ENCODE measurements at regions not wholly inside any gene's neighbourhood (a gene's known extent, or its start where the extent isn't known, plus 50 kb on each side); places are given as distances from the start of the nearest gene placed in this dataset.

DNA sequence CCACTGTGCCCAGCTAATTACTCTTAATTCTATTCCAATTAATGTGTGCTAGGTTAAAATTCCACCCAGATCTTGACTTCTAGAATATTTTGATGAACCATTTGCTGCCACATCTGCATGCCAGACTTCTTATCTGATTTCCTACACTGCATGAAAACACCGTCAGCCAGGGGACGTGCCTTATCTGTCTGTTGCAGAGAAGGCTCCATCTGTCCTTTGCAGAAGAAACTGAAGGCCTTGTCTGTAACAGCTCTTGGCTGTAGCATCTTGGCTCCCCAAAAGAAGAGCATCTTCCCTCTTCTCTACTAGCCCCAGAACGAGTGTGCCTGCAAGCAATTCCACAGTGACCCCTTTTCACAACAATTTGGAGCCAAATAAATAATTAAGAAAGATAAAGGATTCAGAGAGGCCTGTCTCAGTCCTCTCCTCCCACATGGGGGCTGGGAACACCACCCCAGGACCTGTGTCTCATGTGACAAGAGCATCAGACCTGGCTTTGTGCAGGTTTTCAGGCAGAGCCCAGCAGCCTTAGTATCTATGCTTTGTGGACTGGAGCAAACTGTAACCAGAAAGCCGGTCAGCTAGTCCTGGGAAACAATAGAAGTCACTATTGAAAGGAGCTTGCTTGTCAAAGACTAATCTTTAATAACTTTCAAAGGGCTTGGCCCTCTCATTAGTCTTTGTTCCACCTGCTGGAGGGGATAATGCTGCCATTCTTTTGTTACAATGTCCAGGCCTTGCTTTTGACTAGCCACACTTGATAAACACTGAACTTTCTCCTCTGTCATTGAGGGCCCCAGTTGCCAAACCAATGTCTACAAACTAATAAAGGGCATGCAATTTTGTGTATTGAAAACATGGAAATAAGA lies 84.0 kb upstream of the NEUROD1 start:
- DNase-seq: no peak
- intact Hi-C loops (cut with DNase I): no loop called here

DNA sequence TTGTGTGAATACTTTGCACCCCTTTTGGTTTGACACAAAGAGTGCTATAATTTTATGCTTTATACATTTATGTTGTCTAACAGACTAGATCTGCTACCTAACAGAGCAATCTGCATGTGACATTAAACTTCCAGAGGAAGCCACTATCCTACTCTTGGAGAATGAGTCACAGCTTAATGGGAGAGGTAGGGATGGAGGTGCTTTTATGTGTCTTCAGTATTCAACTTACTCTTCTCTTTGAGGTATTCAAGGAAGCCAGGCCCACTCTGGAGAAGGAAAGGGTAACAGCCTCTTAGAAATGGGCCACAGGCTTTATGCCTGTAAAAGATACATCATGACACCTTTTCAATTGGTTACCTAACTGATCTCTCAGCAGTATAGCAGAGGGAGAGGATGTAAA lies 85.8 kb upstream of the NEUROD1 start:
- DNase-seq: no peak
- intact Hi-C loops (cut with DNase I): no loop called here

DNA sequence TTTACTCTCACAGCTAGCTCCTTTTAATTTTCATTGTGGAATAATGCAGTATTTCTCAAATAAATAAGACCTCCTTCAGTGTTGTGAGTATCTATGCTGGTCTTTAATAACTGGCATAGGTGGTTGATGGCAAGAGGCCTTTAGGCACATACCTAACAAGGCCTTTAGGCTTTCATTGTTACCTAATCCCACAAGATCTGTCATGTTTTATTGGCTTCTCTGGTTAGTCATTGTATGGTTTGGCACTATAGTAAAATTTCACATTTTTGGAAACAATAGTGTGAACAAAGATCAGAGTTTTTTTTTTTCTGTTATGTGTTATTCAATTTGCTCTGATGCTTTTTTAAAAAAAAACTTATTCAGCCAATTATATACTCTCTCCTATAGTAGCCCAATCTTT lies 89.8 kb upstream of the NEUROD1 start:
- DNase-seq: no peak
- intact Hi-C loops (cut with DNase I): no loop called here

DNA sequence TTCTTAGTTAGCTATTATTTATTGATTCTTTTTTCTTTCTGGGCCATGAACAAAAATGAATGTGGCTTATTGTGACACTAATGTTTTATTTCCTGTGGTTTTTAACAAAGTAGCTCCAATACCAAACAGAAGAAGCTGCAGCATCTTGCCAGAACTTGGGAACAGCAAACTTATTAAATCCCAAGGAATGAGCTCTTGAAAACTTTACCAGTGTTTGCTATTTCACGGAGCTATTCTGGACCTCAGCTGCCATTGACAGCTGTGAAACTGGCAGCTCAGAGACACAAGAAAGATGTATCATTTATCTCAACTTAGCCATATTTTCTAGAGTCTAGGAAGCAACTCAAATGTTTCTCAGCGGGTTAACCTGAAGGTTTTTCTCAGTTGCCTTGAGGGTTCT lies 91.0 kb upstream of the NEUROD1 start:
- DNase-seq: no peak
- intact Hi-C loops (cut with DNase I): no loop called here

DNA sequence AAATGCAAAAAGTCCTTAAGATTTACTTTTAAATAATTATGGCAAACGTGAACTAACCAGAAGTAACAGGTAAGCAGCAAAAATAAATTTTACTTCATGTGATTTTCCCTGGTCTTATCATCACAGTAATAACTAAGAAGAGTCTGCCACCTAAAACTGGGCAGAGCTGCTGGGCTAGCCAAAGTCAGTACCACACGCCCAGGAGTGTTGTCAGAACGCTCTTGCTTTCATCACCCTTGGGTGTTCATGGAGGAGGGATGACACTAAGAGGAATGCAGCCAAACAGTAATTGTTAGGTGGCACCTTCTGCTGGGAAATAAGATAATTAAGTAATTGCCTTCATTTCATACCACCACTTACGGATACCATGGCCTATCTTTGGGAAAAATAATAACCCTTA lies 92.0 kb upstream of the NEUROD1 start:
- intact Hi-C loops (cut with DNase I): no loop called here
- DNase-seq: no peak

DNA sequence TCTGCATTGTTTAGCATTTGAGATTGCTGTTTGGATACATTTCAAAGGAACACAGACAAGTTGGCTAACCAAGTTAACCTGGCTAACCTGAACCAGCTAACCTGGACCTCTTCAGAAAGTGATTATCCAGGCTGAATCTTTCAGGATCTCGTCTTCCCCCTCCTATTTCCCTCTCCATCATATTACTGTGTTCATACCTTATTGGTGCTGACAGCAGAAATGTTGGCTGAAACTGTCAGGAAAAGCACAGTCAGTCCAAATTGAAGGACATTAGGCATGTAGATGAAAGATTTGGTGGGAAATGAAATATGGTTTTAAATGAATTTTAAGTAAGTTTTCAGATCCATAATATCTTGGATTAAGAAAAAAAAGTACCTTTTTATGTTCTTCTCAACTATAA lies 92.5 kb upstream of the NEUROD1 start:
- intact Hi-C loops (cut with DNase I): no loop called here
- DNase-seq: no peak

DNA sequence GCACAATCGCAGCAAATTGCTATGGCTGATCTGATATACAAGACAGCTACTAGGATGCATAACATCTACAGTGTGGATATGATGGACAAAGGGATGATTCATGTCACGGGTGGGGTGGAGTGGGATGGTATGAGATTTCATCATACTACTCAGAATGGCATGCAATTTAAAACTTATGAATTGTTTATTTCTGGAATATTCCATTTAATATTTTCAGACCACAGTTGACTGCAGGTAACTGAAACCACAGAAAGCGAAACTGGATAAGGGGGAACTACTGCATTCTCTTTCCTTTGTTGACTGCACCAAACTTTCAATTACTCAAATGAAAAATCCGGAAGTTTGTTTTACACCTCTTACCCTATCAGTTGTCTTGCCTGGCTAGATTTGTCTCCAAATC lies 94.4 kb upstream of the NEUROD1 start:
- no peak for DNase-seq
- intact Hi-C loops (cut with DNase I): no loop called here

DNA sequence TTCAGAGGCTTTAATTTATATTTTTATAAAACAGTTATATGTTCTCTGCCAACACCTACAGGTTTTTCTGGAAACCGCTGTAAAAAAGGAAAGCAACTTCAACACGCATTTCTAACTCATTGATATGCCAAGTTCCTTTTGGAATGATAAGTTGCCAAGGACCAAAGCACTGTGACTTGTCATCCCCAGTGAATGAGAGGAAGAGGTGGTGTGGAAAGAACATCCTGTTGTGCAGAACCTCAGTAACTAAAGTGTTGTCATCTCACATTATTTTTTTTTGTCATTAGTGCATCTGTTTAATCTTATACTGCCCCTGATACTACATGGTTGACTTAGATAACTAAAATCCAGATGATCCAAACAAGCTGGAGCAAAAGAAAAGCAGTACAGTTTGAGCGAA lies 96.0 kb upstream of the NEUROD1 start:
- intact Hi-C loops (cut with DNase I): no loop called here
- DNase-seq: no peak

DNA sequence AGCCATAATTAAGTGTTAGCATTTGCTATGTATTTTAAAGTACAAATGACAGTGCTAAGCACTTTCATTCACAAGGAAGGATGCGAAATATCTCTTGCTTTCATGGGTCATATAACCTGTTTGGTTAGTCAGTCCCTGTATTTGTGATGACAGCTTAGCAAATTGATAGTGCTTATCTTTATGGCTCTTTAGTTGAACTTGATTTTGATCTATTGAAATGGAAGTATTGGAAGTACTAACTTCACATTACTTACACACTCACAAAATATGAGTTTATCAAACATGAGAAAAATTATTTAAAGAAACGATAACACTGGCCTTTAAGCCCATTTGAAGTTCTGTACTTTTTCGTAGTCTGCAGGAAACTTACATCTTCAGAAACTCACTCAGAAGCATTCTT lies 97.4 kb upstream of the NEUROD1 start:
- intact Hi-C loops (cut with DNase I): no loop called here
- DNase-seq: no peak

DNA sequence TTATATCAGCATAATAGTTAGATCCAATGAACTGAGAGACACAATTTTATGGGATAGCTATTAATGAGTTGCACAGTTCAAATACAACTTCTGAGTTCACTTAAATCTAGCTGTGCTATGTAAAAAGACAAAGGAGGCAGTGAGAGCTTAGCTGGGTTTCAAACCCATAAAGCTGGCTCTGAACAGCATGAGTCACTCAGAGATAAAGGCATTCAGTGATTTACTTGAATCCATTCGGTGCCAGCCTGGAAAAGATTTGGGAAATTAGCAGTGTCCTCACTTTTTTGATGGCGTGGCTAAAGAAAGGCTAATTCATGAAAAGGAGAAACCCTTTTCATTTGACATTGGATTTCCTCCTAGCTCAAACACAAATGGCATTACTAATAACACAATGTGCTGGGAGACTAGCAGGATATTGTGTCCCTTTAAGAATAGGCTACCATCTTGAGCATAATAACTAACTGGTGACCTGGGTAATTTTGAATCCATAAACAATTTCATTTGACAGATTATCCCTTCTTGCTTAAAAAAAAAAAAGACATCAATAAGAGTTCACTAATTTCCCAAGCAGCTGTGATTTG lies 98.4 kb upstream of the NEUROD1 start:
- DNase-seq: no peak
- intact Hi-C loops (cut with DNase I): no loop called here

DNA sequence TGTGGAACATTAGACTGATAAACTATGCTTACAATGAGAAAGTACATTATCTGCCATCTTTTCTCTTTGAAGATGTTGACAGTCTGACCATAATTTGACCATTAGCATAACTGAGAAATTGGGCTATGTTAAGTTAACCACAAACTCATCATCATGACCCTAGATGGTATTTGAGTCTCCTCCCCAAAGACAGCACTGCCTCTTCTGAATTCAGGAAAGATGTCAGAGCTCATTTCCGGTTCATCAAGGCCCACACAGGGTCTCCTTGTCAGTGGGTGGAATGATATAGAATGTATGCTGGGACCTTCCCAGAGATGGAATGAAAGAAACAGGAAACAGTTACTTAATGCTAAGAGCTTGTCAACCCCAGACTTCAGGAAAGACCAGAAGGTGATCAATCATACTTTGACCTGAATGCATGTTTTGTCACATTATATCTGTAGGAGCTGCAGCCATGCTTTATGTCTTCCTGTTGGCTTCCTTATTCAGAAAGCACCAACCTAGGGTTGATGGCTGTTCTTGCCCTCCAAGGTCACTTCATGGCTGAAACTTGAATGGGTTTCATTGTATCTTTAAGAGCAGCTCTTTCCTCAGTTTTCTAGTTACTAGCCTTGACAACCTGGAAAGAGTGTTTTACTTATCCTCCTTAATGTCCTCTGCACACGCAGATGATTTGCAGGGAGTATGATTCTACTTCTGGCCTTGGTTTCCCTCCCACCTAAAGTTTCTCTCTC lies 99.1 kb upstream of the NEUROD1 start:
- DNase-seq: no peak
- intact Hi-C loops (cut with DNase I): no loop called here

DNA sequence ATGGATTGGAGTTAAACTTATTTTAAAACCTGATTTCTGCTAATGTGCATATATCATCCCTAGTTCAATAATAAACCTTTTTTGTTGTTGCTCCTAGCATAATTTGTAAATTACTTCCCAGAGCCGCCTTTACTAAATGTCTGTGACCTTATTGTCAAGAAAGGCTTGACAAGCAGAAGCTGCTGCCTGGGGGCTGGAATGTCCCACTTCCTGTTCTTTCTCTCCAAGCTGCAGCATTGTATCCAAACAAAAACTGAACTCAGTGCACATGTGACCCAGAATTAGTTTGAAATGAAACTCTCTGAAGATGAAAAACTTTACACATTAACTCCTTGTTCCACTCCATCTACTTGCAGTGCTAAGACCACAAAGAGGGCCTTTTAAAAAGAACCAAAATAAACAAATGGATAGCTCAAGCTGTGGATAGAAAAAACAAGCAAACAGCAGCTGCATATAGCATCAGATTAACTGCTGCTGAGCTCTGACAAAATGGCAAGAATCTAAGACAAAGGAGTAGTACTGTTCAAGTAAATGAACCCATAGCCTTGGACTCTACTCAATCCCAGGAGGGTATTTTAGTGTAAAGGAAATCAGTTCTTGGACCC lies 99.8 kb upstream of the NEUROD1 start:
- peak in 1 of 10 donors; percentile 58 for DNase-seq
- intact Hi-C loops (cut with DNase I): no loop called here

DNA sequence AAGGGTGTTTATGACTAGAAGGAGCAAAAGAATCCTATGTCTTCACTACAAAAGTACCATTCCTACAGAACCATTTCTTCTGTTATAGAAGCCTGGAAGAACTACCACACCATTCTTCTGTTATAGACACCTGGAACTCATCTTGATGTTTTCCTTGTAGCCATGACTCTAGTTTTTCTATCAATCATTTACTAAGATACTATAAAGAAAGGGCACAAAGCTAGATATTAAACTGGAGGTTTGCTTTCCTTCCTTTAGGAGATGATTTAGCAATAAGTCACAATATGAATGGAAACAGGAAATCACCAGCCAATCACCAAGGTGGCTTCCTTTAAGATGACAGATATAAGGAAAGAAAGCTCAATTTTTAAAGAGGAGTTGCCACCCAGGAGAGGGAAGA lies 100.3 kb upstream of the NEUROD1 start:
- intact Hi-C loops (cut with DNase I): no loop called here
- no peak for DNase-seq

DNA sequence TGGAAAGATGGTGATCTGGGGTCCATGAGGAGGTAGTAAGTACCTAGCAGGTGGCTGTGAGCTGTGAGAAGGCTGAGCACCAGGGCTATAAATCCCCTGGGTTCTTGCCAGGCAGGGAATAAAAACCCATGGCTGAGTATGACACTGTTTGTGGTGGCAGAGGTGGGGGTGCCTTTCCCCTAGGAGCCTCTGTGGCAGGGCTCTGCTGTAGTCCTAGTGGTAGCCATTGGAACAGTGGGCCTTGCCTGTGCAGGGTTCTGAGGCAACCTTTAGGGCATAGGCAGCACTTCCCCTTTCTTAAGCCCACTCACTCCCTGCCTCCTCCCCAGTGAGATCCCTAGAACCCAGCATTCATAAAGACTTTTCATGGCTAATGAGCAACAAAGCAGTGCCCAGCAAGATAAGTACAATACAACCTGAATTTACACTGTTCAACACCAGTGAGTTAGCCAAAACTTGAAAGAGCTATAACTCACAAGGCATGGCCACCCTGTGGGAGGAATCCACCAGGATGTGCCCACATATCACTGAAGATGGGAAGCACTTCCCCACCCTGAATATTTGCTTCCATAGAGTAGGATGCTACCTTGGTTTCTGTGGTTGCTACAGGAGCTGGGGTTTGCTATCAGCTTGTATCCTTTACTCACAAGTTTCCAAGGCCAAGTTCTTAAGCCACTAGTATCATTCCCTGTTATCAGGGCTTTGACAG lies 100.9 kb upstream of the NEUROD1 start:
- DNase-seq: no peak
- intact Hi-C loops (cut with DNase I): no loop called here

DNA sequence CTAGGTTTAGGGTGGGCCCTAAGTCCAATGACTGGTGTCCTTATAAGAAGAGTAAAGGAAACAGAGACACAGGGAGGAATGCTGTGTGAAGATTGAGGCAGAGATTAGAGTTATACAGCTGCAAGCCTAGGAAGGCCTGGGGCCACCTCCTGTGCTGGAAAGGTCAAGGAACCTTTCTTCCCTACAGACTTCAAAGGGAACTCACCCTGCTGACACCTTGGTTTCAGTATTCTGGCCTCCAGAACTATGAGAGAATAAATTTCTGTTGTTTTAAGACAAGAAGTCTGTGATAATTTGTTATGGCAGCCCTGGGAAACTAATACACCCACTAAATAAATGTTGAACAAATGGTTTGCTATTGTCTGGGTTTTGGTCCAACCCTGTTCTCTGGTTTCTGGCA lies 102.3 kb upstream of the NEUROD1 start:
- intact Hi-C loops (cut with DNase I): no loop called here

DNA sequence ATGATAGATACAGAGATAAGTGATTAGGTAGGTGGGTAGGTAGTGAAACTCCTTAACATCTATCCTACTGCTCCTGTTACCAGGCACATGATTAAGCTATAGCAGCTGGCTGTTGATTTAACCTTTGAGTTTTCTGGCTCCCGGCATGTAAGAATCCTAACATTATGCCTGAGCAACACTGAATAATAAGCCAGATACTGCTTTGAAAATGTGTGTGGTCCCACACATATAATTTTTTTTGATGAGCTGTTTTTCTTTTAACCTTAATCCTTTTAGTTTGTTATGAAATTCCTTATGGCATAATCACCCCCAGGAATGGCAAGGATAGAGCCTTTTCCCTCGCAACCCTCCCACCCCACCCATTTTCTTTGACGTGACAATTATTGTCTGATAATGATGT lies 104.2 kb upstream of the NEUROD1 start:
- intact Hi-C loops (cut with DNase I): no loop called here
- DNase-seq: no peak

More for the DNA sequence above, 102.3 kb upstream of the NEUROD1 start:
- no peak for DNase-seq

DNA sequence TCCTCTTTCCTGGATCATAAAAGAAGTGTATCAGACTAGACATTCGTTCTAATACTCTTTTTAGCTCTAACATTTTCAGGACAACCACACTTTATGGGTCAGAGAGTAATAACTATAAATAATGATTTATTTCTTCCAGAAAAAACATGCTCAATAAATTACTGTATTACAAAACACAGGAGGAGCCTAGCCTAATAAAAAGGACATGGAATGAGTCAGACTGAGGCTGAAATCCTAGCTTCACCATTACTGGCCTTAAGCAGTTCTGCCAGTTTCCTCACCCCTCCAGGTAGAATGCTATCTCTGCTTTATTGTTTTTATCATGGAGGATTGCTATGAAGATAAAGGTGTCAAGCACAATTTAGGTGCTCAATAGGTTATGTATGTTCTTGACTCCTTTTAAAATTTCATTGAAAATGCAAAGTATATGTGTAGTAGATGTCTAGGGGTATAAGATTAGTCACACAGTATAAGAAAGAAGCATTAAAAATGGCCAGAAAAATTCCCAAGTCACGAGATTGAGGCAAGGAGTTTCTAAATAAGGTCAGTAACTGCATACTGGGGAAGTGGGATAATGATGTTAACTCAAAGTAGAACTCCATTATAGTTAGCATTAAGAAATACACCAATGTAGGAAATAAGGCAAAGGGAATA lies 105.5 kb upstream of the NEUROD1 start:
- no peak for DNase-seq
- intact Hi-C loops (cut with DNase I): no loop called here

DNA sequence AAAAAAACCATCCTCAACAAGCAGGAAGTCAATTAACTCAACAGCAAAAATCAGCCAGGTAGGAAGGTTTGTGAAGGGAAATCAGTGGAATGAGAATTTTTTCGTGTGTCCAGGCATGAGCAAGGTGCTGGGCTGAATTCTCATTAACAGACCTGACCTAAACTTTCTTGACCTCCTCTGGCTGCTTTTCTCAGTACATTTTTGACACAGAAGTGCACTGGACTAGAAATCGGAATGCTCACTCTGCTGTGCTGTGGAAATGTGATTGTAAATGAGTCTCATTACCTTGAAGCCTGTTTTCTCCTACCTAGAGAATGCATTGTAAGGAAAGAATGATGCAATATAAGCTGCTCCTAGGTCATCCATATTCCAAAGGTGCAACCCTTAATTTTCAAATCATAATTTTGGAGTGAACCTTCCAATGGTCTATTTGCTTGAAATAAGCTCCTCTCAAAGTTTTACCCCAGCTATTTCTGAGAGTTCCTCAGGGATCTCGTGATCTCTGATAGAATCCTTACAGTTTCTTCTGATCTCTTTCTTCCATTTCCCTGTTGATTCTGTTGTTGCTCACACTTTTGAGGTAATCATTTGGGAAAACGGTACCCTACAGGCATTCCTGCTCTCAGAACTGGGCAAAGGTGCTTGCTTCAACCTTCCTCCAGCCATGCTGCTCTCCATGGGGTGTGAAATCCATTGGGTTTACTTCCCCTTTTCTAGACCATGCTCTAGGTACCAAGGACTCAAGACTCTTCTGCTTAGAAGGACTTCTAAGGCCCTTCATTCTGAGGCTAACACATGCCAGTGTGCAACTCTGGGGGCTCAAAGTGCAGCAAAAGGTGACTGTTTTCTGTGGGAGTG lies 104.9 kb upstream of the ITPRID2 start:
- intact Hi-C loops (cut with DNase I): no loop called here
- DNase-seq: no peak

DNA sequence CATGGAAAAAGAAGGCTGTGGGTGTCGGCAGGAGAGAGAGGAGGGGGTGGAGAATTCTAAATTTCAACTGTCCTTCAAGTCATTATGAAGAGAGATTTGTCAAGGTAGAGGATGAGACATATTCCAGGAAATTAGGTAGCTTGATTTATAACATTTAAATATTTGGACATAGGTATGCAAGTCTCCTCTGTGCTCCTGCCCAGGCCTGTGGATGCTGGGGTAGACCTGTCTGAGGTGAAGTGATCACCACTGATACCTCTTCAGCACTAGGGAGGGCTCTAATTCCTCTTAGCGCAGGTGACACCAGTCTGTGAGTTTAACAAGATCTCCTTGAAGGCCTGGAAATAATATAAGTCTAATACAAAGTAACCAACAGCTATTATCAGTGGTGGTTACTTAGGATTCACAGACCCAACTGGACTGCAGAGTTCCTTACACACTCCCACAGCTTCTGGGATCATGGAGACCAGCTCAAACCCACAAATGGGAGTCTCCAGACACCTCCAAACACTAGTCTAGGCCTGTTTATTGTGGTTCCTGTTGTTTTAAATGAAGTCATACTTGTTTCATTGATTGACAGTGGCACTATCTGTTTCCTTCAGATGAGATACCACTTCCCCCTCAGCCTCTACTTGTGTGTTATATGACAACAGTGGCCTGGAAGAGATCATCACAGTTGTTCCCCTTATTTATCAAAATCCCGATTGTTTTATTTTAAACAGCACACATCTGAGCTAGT lies 104.1 kb upstream of the ITPRID2 start:
- DNase-seq: no peak
- intact Hi-C loops (cut with DNase I): no loop called here
